ENCODE measurements at regions not wholly inside any gene's neighbourhood (a gene's known extent, or its start where the extent isn't known, plus 50 kb on each side); places are given as distances from the start of the nearest gene placed in this dataset.
"Not testable (repeated sequence)": the region's sequence is repeated elsewhere in the genome, so short reads cannot be mapped to it uniquely, and the experiment has no call there.

- not testable (repeated sequence) for H3K23ac ChIP-seq (ENCODE audit: insufficient read length, low read depth, low read length); H2BK15ac ChIP-seq (ENCODE audit: low read depth, low read length); H3K27me3 Mint-ChIP-seq (ENCODE audit: low read depth); H2BK120ac ChIP-seq (ENCODE audit: low read depth, low read length, poor library complexity, severe bottlenecking); H4K91ac ChIP-seq (ENCODE audit: insufficient read length, low read depth, low read length); H3K4me1 Mint-ChIP-seq; H2AFZ ChIP-seq (ENCODE audit: low read length); H2BK12ac ChIP-seq (ENCODE audit: insufficient read length, low read depth, low read length); H3T11ph ChIP-seq (ENCODE audit: low read length); H2BK5ac ChIP-seq (ENCODE audit: insufficient read length, low read length); H3K4ac ChIP-seq (ENCODE audit: low read depth, low read length); H3K79me1 ChIP-seq (ENCODE audit: insufficient read depth, low read depth, low read length, poor library complexity, severe bottlenecking); H3K27ac ChIP-seq (ENCODE audit: insufficient read length, low read depth, low read length); H3K4me2 ChIP-seq (ENCODE audit: insufficient read depth, insufficient read length, low read length); H3K27me3 ChIP-seq (ENCODE audit: insufficient read depth, low read length); H4K8ac ChIP-seq (replicated peaks; ENCODE audit: insufficient read length, low read depth, low read length); H3K23me2 ChIP-seq (ENCODE audit: insufficient read length, low read depth, low read length, poor library complexity, severe bottlenecking); H3K9ac ChIP-seq (ENCODE audit: extremely low read depth, insufficient read length, low read length); H2BK20ac ChIP-seq (ENCODE audit: low read depth, low read length, poor library complexity, severe bottlenecking); H3K4me3 Mint-ChIP-seq; H3K4me1 ChIP-seq (ENCODE audit: insufficient read depth, low read length); H4K20me1 ChIP-seq (ENCODE audit: control insufficient read depth, insufficient read depth, insufficient read length); H3K14ac ChIP-seq (ENCODE audit: insufficient read depth, low read length); H3K56ac ChIP-seq (ENCODE audit: insufficient read length, low read depth, low read length); H2AK5ac ChIP-seq (ENCODE audit: insufficient read length, low read length); H3K79me2 ChIP-seq (ENCODE audit: insufficient read depth, low read length); DNase-seq; H3K27ac Mint-ChIP-seq; H4K5ac ChIP-seq (ENCODE audit: insufficient read length, low read depth, low read length); H3K18ac ChIP-seq (ENCODE audit: insufficient read length, low read depth, low read length)
- WGBS (ENCODE audit: extremely low coverage, insufficient read length, low lambda C conversion rate) = no CpG with 5 or more reads among the region's 10 CpGs
- peaks cover 5 to 15% (median 12%) of the 10 kb centered on the region in 3 experiments for H3K36me3 Mint-ChIP-seq (ENCODE audit: insufficient read depth in 1 of 3, low read depth in 3 of 3)
- peaks cover 56 to 57% of the 10 kb centered on the region in 2 experiments for H3K9me3 Mint-ChIP-seq
- H3K9me3 ChIP-seq (ENCODE audit: control insufficient read depth, low read depth, low read length) = peaks cover 22% of the 10 kb centered on the region
Measured at GRCh38 chr11:50818789-50819188, 786.1 kb downstream of the OR4C45 start.
